OCI-LY7 (cell line): ENCODE measurements at regions not wholly inside any gene's neighbourhood (a gene's known extent, or its start where the extent isn't known, plus 50 kb on each side); places are given as distances from the start of the nearest gene placed in this dataset.

Experiments
- EZH2phosphoT487 ChIP-seq: fragments of 200-600 bp; sonication (generic); IDR thresholded peaks from 2 replicates; pipeline ENCODE4 v1.6.1; 2018; ENCODE audit warnings: low read depth, borderline replicate concordance, mild to moderate bottlenecking, mixed run types, antibody characterized with exemption, low read length, moderate library complexity, mixed read lengths
- TF ChIP-seq, protein P1 (sequence below): fragments of 200-600 bp; sonication (generic); conservative IDR thresholded peaks from 2 replicates; pipeline ENCODE4 v1.5.1; 2014; ENCODE audit warnings: mild to moderate bottlenecking, antibody characterized with exemption, low read length, moderate library complexity, mixed read lengths

DNA sequence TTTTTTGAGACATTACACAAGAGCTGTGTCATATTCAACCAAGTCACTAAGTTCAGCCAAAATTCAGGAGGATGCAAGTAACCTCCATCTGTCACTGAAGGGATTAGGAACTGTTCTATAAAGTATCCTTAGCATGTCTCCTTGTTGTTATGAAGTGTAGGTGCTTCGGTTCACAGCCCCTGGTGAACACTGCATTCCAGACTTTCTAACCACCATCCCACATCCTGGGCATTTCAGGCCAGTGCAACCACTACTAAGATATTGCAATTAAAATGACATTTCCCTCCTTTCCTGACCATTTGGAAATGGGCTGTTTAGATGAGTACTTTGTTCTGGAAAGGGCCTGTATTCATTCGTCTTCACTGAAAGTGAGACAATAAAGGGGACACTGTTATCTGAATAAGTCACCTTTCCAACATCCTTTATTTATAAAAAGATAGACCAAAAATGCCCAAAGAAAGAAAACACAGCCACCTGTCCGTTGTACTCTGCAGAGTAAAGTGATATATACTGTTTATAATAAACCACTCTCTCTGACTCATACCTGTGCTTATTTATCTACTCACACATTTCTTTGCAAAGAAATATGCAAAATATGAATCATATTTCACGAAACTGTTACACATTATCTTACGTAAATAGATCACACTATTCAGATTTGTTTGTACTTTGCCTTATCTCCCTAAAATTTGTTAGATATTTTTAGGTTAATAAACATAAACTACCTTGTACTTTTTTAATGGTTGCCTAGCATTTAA lies 861.9 kb downstream of the CDH18 start:
- TF ChIP-seq, protein P1, sequence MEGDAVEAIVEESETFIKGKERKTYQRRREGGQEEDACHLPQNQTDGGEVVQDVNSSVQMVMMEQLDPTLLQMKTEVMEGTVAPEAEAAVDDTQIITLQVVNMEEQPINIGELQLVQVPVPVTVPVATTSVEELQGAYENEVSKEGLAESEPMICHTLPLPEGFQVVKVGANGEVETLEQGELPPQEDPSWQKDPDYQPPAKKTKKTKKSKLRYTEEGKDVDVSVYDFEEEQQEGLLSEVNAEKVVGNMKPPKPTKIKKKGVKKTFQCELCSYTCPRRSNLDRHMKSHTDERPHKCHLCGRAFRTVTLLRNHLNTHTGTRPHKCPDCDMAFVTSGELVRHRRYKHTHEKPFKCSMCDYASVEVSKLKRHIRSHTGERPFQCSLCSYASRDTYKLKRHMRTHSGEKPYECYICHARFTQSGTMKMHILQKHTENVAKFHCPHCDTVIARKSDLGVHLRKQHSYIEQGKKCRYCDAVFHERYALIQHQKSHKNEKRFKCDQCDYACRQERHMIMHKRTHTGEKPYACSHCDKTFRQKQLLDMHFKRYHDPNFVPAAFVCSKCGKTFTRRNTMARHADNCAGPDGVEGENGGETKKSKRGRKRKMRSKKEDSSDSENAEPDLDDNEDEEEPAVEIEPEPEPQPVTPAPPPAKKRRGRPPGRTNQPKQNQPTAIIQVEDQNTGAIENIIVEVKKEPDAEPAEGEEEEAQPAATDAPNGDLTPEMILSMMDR, result no peak
- TF ChIP-seq EZH2phosphoT487, result no peak
